GM12878 (cell line): ENCODE measurements at regions not wholly inside any gene's neighbourhood (a gene's known extent, or its start where the extent isn't known, plus 50 kb on each side); places are given as distances from the start of the nearest gene placed in this dataset.
A peak's percentile ranks its signal among the peaks of the same experiment; 100 is the strongest.

Experiments
- CBX3 ChIP-seq: fragments of 200-600 bp; sonication (generic); IDR thresholded peaks from 2 replicates; pipeline ENCODE4 v1.6.1; 2016; ENCODE audit warnings: low read depth, borderline replicate concordance
- EGR1 ChIP-seq, 2 experiments: IDR thresholded peaks; 1 replicate in 1 of 2; 2 replicates in 1 of 2; pipeline ENCODE4 v1.6.1; 2011 to 2012; ENCODE audit warnings: low read depth in 2 of 2, low read length in 2 of 2, borderline replicate concordance in 1 of 2, mild to moderate bottlenecking in 1 of 2, moderate library complexity in 1 of 2
- HDGF ChIP-seq: fragments of 450-650 bp; IDR thresholded peaks from 2 replicates; pipeline ENCODE4 v1.6.1; 2016; ENCODE audit warnings: antibody characterized with exemption
- NR2F1 ChIP-seq: fragments of 450-650 bp; conservative IDR thresholded peaks from 2 replicates; pipeline ENCODE4 v1.6.1; 2017; ENCODE audit warnings: mild to moderate bottlenecking
- POLR2AphosphoS2 ChIP-seq: IDR thresholded peaks from 2 replicates; pipeline ENCODE4 v1.6.1; 2011; ENCODE audit warnings: low read depth, mild to moderate bottlenecking, low read length, improper control_type of control experiment, moderate library complexity
- RAD51 ChIP-seq: fragments of 450-650 bp; IDR thresholded peaks from 2 replicates; pipeline ENCODE4 v1.6.1; 2016; ENCODE audit warnings: moderate library complexity, mild to moderate bottlenecking, inconsistent platforms
- RCOR1 ChIP-seq: conservative IDR thresholded peaks from 2 replicates; pipeline ENCODE4 v1.6.1; 2012; ENCODE audit warnings: low read depth, low read length, improper control_type of control experiment
- SMAD1 ChIP-seq: fragments of 450-650 bp; IDR thresholded peaks from 2 replicates; pipeline ENCODE4 v1.6.1; 2018; ENCODE audit warnings: mild to moderate bottlenecking, low read depth; ENCODE audit not compliant: partially characterized antibody
- SP1 ChIP-seq: IDR thresholded peaks from one replicate; pipeline ENCODE4 v1.6.1; 2011; ENCODE audit warnings: low read depth, low read length
- SPI1 ChIP-seq: IDR thresholded peaks from 2 replicates; pipeline ENCODE4 v1.6.1; 2011; ENCODE audit warnings: low read depth, mild to moderate bottlenecking, low read length, moderate library complexity, borderline replicate concordance; ENCODE audit not compliant: insufficient read depth
- TARDBP ChIP-seq: IDR thresholded peaks from 2 replicates; pipeline ENCODE4 v1.6.1; 2016; ENCODE audit warnings: borderline replicate concordance
- YBX1 ChIP-seq: fragments of 450-650 bp; IDR thresholded peaks from 2 replicates; pipeline ENCODE4 v1.6.1; 2016; ENCODE audit warnings: antibody characterized with exemption
- TF ChIP-seq, protein P1 (sequence below): fragments of 450-650 bp; formaldehyde crosslinking; IDR thresholded peaks from 2 replicates; pipeline ENCODE4 v1.4.0; 2022; ENCODE audit warnings: mild to moderate bottlenecking, moderate library complexity
- TF ChIP-seq, protein P2 (sequence below): IDR thresholded peaks from 2 replicates; pipeline ENCODE4 v1.6.1; 2012; ENCODE audit warnings: improper control_type of control experiment, low read depth, low read length; ENCODE audit not compliant: insufficient replicate concordance
- TF ChIP-seq, protein P3 (sequence below): IDR thresholded peaks from 2 replicates; pipeline ENCODE4 v1.6.1; 2011; ENCODE audit warnings: mild to moderate bottlenecking, low read depth, low read length, moderate library complexity; ENCODE audit not compliant: insufficient replicate concordance
- TF ChIP-seq, protein P4 (sequence below): IDR thresholded peaks from 2 replicates; pipeline ENCODE4 v1.6.1; 2012; ENCODE audit warnings: low read depth, low read length, improper control_type of control experiment
- TF ChIP-seq, protein P5 (sequence below): fragments of 450-650 bp; IDR thresholded peaks from 2 replicates; pipeline ENCODE4 v1.6.1; 2017; ENCODE audit warnings: antibody characterized with exemption, mild to moderate bottlenecking, moderate library complexity

DNA sequence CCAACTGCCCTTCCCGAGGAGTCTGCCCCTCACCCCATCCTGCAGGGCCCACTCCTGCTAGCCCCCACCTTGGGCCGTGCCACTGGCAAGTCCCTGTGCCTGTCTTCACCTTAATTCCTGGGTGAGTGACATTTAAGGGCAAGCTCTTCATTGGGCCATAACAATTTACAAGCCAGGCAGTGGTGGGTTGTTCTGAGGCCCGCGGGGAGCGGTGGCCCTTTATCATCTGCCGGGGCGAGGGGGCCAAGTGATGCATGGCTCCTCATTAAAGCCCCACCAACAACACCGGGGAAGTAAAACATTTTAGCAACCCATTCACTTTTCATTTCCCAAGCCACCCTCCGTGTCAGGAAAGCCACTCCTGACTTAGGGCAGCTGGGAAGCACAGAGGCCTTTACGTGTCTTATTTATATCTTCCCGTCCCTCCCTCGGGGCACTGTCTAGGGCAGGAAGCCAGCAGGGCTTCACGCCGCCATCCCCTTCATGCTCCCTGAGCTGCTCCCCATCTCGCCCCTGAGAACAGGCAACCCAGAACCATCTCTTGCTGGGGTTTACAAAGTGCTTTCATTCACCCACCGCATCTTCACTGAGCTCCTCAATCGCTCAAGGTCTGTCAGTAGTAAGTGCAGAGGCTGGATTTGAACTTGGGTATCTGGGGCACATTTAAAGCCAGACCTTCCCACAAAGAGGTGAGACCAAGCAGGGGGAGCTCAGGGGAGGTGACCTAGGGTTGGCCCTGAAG is 55.5 kb upstream of the CCDC167 start (continued):
- TF ChIP-seq RCOR1 (no peak), SMAD1 (peak; percentile 27), EGR1 (IDR thresholded peaks at IDR 0.05; ENCODE audit: borderline replicate concordance in 1 of 2, low read depth in 2 of 2, low read length in 2 of 2) (peak in 1 of 2 experiments; percentile 25; a peak in 1 of 3 replicates), RAD51 (no peak), POLR2AphosphoS2 (peak; percentile 76), TARDBP (no peak), SPI1 (no peak), NR2F1 (0 out of 2 replicates have a peak, but pooled peaks have one; percentile 75), YBX1 (no peak), HDGF (peak; percentile 68; the same call in 1 of the 2 replicates), SP1 (no peak), CBX3 (no peak)
- TF ChIP-seq, protein P1, sequence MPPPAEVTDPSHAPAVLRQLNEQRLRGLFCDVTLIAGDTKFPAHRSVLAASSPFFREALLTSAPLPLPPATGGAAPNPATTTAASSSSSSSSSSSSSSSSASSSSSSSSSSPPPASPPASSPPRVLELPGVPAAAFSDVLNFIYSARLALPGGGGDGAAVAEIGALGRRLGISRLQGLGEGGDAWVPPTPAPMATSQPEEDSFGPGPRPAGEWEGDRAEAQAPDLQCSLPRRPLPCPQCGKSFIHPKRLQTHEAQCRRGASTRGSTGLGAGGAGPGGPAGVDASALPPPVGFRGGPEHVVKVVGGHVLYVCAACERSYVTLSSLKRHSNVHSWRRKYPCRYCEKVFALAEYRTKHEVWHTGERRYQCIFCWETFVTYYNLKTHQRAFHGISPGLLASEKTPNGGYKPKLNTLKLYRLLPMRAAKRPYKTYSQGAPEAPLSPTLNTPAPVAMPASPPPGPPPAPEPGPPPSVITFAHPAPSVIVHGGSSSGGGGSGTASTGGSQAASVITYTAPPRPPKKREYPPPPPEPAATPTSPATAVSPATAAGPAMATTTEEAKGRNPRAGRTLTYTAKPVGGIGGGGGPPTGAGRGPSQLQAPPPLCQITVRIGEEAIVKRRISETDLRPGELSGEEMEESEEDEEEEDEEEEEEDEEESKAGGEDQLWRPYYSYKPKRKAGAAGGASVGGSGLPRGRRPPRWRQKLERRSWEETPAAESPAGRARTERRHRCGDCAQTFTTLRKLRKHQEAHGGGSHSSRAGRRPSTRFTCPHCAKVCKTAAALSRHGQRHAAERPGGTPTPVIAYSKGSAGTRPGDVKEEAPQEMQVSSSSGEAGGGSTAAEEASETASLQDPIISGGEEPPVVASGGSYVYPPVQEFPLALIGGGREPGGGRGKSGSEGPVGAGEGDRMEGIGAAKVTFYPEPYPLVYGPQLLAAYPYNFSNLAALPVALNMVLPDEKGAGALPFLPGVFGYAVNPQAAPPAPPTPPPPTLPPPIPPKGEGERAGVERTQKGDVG, result peak; percentile 31
- TF ChIP-seq, protein P2, sequence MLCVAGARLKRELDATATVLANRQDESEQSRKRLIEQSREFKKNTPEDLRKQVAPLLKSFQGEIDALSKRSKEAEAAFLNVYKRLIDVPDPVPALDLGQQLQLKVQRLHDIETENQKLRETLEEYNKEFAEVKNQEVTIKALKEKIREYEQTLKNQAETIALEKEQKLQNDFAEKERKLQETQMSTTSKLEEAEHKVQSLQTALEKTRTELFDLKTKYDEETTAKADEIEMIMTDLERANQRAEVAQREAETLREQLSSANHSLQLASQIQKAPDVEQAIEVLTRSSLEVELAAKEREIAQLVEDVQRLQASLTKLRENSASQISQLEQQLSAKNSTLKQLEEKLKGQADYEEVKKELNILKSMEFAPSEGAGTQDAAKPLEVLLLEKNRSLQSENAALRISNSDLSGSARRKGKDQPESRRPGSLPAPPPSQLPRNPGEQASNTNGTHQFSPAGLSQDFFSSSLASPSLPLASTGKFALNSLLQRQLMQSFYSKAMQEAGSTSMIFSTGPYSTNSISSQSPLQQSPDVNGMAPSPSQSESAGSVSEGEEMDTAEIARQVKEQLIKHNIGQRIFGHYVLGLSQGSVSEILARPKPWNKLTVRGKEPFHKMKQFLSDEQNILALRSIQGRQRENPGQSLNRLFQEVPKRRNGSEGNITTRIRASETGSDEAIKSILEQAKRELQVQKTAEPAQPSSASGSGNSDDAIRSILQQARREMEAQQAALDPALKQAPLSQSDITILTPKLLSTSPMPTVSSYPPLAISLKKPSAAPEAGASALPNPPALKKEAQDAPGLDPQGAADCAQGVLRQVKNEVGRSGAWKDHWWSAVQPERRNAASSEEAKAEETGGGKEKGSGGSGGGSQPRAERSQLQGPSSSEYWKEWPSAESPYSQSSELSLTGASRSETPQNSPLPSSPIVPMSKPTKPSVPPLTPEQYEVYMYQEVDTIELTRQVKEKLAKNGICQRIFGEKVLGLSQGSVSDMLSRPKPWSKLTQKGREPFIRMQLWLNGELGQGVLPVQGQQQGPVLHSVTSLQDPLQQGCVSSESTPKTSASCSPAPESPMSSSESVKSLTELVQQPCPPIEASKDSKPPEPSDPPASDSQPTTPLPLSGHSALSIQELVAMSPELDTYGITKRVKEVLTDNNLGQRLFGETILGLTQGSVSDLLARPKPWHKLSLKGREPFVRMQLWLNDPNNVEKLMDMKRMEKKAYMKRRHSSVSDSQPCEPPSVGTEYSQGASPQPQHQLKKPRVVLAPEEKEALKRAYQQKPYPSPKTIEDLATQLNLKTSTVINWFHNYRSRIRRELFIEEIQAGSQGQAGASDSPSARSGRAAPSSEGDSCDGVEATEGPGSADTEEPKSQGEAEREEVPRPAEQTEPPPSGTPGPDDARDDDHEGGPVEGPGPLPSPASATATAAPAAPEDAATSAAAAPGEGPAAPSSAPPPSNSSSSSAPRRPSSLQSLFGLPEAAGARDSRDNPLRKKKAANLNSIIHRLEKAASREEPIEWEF, result no peak
- TF ChIP-seq, protein P3, sequence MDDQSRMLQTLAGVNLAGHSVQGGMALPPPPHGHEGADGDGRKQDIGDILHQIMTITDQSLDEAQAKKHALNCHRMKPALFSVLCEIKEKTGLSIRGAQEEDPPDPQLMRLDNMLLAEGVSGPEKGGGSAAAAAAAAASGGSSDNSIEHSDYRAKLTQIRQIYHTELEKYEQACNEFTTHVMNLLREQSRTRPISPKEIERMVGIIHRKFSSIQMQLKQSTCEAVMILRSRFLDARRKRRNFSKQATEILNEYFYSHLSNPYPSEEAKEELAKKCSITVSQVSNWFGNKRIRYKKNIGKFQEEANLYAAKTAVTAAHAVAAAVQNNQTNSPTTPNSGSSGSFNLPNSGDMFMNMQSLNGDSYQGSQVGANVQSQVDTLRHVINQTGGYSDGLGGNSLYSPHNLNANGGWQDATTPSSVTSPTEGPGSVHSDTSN, result peak; percentile 14
- TF ChIP-seq, protein P4, sequence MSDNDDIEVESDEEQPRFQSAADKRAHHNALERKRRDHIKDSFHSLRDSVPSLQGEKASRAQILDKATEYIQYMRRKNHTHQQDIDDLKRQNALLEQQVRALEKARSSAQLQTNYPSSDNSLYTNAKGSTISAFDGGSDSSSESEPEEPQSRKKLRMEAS, result no peak
- TF ChIP-seq, protein P5, sequence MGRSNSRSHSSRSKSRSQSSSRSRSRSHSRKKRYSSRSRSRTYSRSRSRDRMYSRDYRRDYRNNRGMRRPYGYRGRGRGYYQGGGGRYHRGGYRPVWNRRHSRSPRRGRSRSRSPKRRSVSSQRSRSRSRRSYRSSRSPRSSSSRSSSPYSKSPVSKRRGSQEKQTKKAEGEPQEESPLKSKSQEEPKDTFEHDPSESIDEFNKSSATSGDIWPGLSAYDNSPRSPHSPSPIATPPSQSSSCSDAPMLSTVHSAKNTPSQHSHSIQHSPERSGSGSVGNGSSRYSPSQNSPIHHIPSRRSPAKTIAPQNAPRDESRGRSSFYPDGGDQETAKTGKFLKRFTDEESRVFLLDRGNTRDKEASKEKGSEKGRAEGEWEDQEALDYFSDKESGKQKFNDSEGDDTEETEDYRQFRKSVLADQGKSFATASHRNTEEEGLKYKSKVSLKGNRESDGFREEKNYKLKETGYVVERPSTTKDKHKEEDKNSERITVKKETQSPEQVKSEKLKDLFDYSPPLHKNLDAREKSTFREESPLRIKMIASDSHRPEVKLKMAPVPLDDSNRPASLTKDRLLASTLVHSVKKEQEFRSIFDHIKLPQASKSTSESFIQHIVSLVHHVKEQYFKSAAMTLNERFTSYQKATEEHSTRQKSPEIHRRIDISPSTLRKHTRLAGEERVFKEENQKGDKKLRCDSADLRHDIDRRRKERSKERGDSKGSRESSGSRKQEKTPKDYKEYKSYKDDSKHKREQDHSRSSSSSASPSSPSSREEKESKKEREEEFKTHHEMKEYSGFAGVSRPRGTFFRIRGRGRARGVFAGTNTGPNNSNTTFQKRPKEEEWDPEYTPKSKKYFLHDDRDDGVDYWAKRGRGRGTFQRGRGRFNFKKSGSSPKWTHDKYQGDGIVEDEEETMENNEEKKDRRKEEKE, result no peak
